Hematopoietic multipotent progenitor cell (in vitro differentiated cells): ENCODE measurements at regions not wholly inside any gene's neighbourhood (a gene's known extent, or its start where the extent isn't known, plus 50 kb on each side); places are given as distances from the start of the nearest gene placed in this dataset.
"Not testable (repeated sequence)": the region's sequence is repeated elsewhere in the genome, so short reads cannot be mapped to it uniquely, and the experiment has no call there.

ENCODE experiments used
- DNase-seq, 3 donors: peaks; one replicate each; pipeline ENCODE4 v3.0.0-alpha.2; 2011 to 2015; ENCODE audit warnings: low read depth in 2 of 3, low spot score in 2 of 3

GRCh38 chr4:17027495-17027894 is 129.1 kb upstream of the LDB2 start:
- no peak for DNase-seq

GRCh38 chr4:17024425-17024824 is 126.0 kb upstream of the LDB2 start:
- DNase-seq = no peak

- DNase-seq = no peak
Measured at GRCh38 chr4:17020901-17021300, 122.5 kb upstream of the LDB2 start.

- DNase-seq = no peak
Measured at GRCh38 chr4:17020451-17020850, 122.0 kb upstream of the LDB2 start.

- not testable (repeated sequence) for DNase-seq
Measured at GRCh38 chr4:17018621-17019020, 120.2 kb upstream of the LDB2 start.

- DNase-seq = no peak
Measured at GRCh38 chr4:17018013-17018412, 119.6 kb upstream of the LDB2 start.

GRCh38 chr4:17013382-17014006 is 115.0 kb upstream of the LDB2 start:
- no peak for DNase-seq

GRCh38 chr4:17012451-17012850 is 114.0 kb upstream of the LDB2 start:
- DNase-seq = no peak

GRCh38 chr4:17010426-17011087 is 112.1 kb upstream of the LDB2 start:
- no peak for DNase-seq

- no peak for DNase-seq
Measured at GRCh38 chr4:17009871-17010367, 111.5 kb upstream of the LDB2 start.

- DNase-seq = no peak
Measured at GRCh38 chr4:17008834-17009345, 110.4 kb upstream of the LDB2 start.

- not testable (repeated sequence) for DNase-seq
Measured at GRCh38 chr4:17003606-17004392, 105.4 kb upstream of the LDB2 start.

GRCh38 chr4:16995451-16995850 is 97.0 kb upstream of the LDB2 start:
- DNase-seq = no peak

GRCh38 chr4:16993956-16994840 is 95.8 kb upstream of the LDB2 start:
- DNase-seq = no peak

GRCh38 chr4:16992566-16993225 is 94.3 kb upstream of the LDB2 start:
- no peak for DNase-seq

- no peak for DNase-seq
Measured at GRCh38 chr4:16991450-16991849, 93.0 kb upstream of the LDB2 start.

- DNase-seq = no peak
Measured at GRCh38 chr4:16989371-16989770, 90.9 kb upstream of the LDB2 start.

GRCh38 chr4:16988814-16989213 is 90.4 kb upstream of the LDB2 start:
- DNase-seq = no peak

- no peak for DNase-seq
Measured at GRCh38 chr4:16977081-16977480, 78.6 kb upstream of the LDB2 start.

GRCh38 chr4:16969696-16970135 is 71.3 kb upstream of the LDB2 start:
- no peak for DNase-seq
